HepG2 (cell line): ENCODE measurements at regions not wholly inside any gene's neighbourhood (a gene's known extent, or its start where the extent isn't known, plus 50 kb on each side); places are given as distances from the start of the nearest gene placed in this dataset.

ENCODE experiments used
- ATAC-seq: fragments of 200-7000 bp; cut with Tn5 transposase; 3 replicates; pipeline ENCODE4 v1.9.1; 2020; ENCODE audit warnings: mild to moderate bottlenecking, moderate library complexity
- BruUV-seq: library from RNA; stranded (reverse); fragments of 400-500 nt; replicated peaks from 2 replicates; lab custom pipeline; 2021; lab: Mats Ljungman, UMichigan
- CTCF ChIA-PET: fragments of 300-600 bp; formaldehyde crosslinking; extraction: SDS; loops from one replicate; lab custom pipeline; 2021; ENCODE audit warnings: low total read pairs, inconsistent platforms, low intra/inter-chr PET ratio; lab: Yijun Ruan, JAX
- POLR2A ChIA-PET: fragments of 350-600 bp; sonication (Branson Sonifier 250); formaldehyde crosslinking; loops from one replicate; lab custom pipeline; 2020; ENCODE audit warnings: antibody characterized with exemption, inconsistent platforms; lab: Yijun Ruan, JAX
- DNase-seq: peaks from one replicate; pipeline ENCODE4 v3.0.0-alpha.2; 2015; ENCODE audit warnings: low spot score
- FAIRE-seq: peaks from 3 replicates; lab custom pipeline; 2011; peaks lifted over from hg19 to GRCh38; lab: Jason Lieb, UNC
- H2AFZ ChIP-seq: one replicate; pipeline ENCODE4 v1.6.1; 2011; ENCODE audit warnings: low read length, inconsistent platforms
- H3K27ac ChIP-seq: fragments of 300-600 bp; 3 replicates; pipeline ENCODE4 v1.8.0; 2011; ENCODE audit warnings: mixed run types, mild to moderate bottlenecking, mixed read lengths, low read length, inconsistent platforms; ENCODE audit not compliant: insufficient read depth; ENCODE audit errors: extremely low read length
- H3K27me3 ChIP-seq, 2 experiments: fragments of 200-600 bp in 1 of 2; 2 replicates in 1 of 2; 3 replicates in 1 of 2; pipeline versions ENCODE4 v1.6.0 to v1.8.0; 2011; ENCODE audit warnings: low read length in 2 of 2, mild to moderate bottlenecking in 2 of 2, moderate library complexity in 2 of 2, inconsistent platforms in 1 of 2; ENCODE audit not compliant: insufficient read depth in 2 of 2, control insufficient read depth in 1 of 2
- H3K36me3 ChIP-seq, 2 experiments: fragments of 200-600 bp in 1 of 2; replicated peaks in 1 of 2; 2 replicates in 1 of 2; 3 replicates in 1 of 2; pipeline versions ENCODE4 v1.5.1 to v1.8.0; 2011; ENCODE audit warnings: low read length in 2 of 2, inconsistent platforms in 1 of 2; ENCODE audit not compliant: insufficient read depth in 2 of 2, control insufficient read depth in 1 of 2
- H3K4me1 ChIP-seq: 2 replicates; pipeline ENCODE4 v1.5.1; 2012; ENCODE audit warnings: low read length, inconsistent platforms; ENCODE audit not compliant: insufficient read depth
- H3K4me2 ChIP-seq: 2 replicates; pipeline ENCODE4 v1.6.0; 2011; ENCODE audit warnings: low read depth, low read length, inconsistent platforms
- H3K4me3 ChIP-seq, 3 experiments: fragments of 200-600 bp in 1 of 3; sonication (generic), shearing (Covaris generic) in 1 of 3; replicated peaks in 1 of 3; 2 replicates each; pipeline ENCODE4 v1.5.1; 2011 to 2016; ENCODE audit warnings: low read length in 3 of 3, inconsistent platforms in 2 of 3, low read depth in 2 of 3, mild to moderate bottlenecking in 2 of 3, control low read depth in 1 of 3, mixed read lengths in 1 of 3; ENCODE audit not compliant: insufficient read depth in 1 of 3
- H3K79me2 ChIP-seq: one replicate; pipeline ENCODE4 v1.6.1; 2011; ENCODE audit warnings: low read length, inconsistent platforms; ENCODE audit not compliant: insufficient read depth
- H3K9ac ChIP-seq: 2 replicates; pipeline ENCODE4 v1.6.0; 2011; ENCODE audit warnings: mild to moderate bottlenecking, low read depth, low read length, inconsistent platforms; ENCODE audit not compliant: insufficient read depth
- H3K9me3 ChIP-seq: 2 replicates; pipeline ENCODE4 v1.5.1; 2012; ENCODE audit warnings: mild to moderate bottlenecking, low read length
- H4K20me1 ChIP-seq: 2 replicates; pipeline ENCODE4 v1.6.0; 2011; ENCODE audit warnings: inconsistent platforms, mild to moderate bottlenecking, low read length, moderate library complexity; ENCODE audit not compliant: insufficient read depth
- HNF4A ChIP-seq: sonication (generic); formaldehyde crosslinking; IDR thresholded peaks from 2 replicates; pipeline ENCODE4 v1.4.0; 2020; ENCODE audit warnings: missing genetic modification reagents
- MYNN ChIP-seq: sonication (generic); formaldehyde crosslinking; IDR thresholded peaks from 2 replicates; pipeline ENCODE4 v1.4.0; 2020; ENCODE audit warnings: mild to moderate bottlenecking, low read depth, missing genetic modification reagents
- SKI ChIP-seq: fragments of 450-650 bp; IDR thresholded peaks from one replicate; pipeline ENCODE4 v1.6.1; 2018; ENCODE audit warnings: mild to moderate bottlenecking; ENCODE audit not compliant: partially characterized antibody
- ZNF589 ChIP-seq: sonication (generic); formaldehyde crosslinking; conservative IDR thresholded peaks from 2 replicates; pipeline ENCODE4 v1.8.0; 2022; ENCODE audit warnings: mild to moderate bottlenecking, moderate library complexity, missing genetic modification reagents
- in situ Hi-C: cut with HindIII; loops from 2 replicates; pipeline ENCODE4 v1.10.0; 2017; ENCODE audit warnings: low pct_unique_long_range_greater_than_20kb; ENCODE audit not compliant: extremely low pct_ligation_motif_present
- intact Hi-C: fragments of 100-400 bp; cut with micrococcal nuclease; formaldehyde crosslinking; loops from one replicate; pipeline ENCODE4 v1.10.0; 2022; ENCODE audit not compliant: unreplicated experiment
- TF ChIP-seq, protein P1 (sequence below): sonication (generic); formaldehyde crosslinking; IDR thresholded peaks from 2 replicates; pipeline ENCODE4 v1.8.1; 2023; ENCODE audit warnings: mild to moderate bottlenecking, missing genetic modification reagents
- TF ChIP-seq, protein P2 (sequence below): sonication (generic); formaldehyde crosslinking; IDR thresholded peaks from one replicate; pipeline ENCODE4 v1.5.1; 2020; ENCODE audit warnings: mild to moderate bottlenecking, missing genetic modification reagents; ENCODE audit errors: not compliant biosample characterization
- TF ChIP-seq, protein P3 (sequence below): sonication (generic); formaldehyde crosslinking; IDR thresholded peaks from 2 replicates; pipeline ENCODE4 v1.8.0; 2022; ENCODE audit warnings: missing genetic modification reagents, mild to moderate bottlenecking, borderline replicate concordance

DNA sequence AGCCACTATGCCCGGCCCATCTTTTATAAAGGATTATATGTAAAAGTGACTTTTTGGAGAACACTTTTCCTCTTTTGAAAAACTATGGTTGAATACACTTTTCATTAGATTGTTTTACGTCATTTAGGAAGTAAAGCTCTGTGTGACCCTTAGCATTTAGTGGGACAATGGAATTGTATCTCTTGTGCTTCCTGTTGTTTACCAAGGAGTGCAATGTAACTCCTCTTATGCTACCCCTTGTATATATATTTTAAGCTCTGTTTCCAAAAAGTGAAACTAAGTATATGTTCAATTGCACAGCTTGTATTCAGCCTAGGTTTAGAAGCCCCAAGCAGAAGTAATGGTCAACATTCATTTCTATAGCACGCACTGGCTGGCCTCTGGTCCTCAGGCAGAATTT is 183.1 kb upstream of the CITED2 start (continued):
- TF ChIP-seq, protein P1, sequence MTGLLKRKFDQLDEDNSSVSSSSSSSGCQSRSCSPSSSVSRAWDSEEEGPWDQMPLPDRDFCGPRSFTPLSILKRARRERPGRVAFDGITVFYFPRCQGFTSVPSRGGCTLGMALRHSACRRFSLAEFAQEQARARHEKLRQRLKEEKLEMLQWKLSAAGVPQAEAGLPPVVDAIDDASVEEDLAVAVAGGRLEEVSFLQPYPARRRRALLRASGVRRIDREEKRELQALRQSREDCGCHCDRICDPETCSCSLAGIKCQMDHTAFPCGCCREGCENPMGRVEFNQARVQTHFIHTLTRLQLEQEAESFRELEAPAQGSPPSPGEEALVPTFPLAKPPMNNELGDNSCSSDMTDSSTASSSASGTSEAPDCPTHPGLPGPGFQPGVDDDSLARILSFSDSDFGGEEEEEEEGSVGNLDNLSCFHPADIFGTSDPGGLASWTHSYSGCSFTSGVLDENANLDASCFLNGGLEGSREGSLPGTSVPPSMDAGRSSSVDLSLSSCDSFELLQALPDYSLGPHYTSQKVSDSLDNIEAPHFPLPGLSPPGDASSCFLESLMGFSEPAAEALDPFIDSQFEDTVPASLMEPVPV (CRISPR knock-in tag) = no peak
- TF ChIP-seq, all 625 proteins: peak for 0

- POLR2A ChIA-PET = no interaction called here
- no peak overlapping the region for H3K9ac ChIP-seq
- CTCF ChIA-PET = no interaction called here
- H4K20me1 ChIP-seq = no peaks in the 10 kb centered on the region
- BruUV-seq = no TSS peak
- H3K4me3 ChIP-seq = no peak overlapping the region
- TF ChIP-seq HNF4A (CRISPR knock-in tag) = no peak
- no peak for TF ChIP-seq ZNF589 (CRISPR knock-in tag)
- TF ChIP-seq SKI = no peak
- TF ChIP-seq, protein P2, sequence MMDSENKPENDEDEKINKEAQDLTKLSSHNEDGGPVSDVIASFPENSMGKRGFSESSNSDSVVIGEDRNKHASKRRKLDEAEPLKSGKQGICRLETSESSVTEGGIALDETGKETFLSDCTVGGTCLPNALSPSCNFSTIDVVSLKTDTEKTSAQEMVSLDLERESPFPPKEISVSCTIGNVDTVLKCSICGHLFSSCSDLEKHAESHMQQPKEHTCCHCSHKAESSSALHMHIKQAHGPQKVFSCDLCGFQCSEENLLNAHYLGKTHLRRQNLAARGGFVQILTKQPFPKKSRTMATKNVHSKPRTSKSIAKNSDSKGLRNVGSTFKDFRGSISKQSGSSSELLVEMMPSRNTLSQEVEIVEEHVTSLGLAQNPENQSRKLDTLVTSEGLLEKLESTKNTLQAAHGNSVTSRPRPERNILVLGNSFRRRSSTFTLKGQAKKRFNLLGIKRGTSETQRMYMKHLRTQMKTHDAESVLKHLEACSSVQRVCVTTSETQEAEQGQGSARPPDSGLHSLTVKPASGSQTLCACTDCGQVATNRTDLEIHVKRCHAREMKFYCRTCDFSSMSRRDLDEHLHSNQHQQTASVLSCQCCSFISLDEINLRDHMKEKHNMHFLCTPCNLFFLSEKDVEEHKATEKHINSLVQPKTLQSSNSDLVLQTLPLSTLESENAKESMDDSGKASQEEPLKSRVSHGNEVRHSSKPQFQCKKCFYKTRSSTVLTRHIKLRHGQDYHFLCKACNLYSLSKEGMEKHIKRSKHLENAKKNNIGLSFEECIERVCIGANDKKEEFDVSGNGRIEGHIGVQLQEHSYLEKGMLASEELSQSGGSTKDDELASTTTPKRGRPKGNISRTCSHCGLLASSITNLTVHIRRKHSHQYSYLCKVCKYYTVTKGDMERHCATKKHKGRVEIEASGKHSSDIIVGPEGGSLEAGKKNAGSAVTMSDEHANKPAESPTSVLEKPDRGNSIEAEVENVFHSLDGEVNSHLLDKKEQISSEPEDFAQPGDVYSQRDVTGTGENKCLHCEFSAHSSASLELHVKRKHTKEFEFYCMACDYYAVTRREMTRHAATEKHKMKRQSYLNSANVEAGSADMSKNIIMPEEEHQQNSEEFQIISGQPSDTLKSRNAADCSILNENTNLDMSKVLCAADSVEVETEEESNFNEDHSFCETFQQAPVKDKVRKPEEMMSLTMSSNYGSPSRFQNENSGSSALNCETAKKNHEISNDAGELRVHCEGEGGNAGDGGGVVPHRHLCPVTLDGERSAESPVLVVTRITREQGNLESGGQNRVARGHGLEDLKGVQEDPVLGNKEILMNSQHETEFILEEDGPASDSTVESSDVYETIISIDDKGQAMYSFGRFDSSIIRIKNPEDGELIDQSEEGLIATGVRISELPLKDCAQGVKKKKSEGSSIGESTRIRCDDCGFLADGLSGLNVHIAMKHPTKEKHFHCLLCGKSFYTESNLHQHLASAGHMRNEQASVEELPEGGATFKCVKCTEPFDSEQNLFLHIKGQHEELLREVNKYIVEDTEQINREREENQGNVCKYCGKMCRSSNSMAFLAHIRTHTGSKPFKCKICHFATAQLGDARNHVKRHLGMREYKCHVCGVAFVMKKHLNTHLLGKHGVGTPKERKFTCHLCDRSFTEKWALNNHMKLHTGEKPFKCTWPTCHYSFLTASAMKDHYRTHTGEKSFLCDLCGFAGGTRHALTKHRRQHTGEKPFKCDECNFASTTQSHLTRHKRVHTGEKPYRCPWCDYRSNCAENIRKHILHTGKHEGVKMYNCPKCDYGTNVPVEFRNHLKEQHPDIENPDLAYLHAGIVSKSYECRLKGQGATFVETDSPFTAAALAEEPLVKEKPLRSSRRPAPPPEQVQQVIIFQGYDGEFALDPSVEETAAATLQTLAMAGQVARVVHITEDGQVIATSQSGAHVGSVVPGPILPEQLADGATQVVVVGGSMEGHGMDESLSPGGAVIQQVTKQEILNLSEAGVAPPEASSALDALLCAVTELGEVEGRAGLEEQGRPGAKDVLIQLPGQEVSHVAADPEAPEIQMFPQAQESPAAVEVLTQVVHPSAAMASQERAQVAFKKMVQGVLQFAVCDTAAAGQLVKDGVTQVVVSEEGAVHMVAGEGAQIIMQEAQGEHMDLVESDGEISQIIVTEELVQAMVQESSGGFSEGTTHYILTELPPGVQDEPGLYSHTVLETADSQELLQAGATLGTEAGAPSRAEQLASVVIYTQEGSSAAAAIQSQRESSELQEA (CRISPR knock-in tag) = no peak
- TF ChIP-seq, protein P3, sequence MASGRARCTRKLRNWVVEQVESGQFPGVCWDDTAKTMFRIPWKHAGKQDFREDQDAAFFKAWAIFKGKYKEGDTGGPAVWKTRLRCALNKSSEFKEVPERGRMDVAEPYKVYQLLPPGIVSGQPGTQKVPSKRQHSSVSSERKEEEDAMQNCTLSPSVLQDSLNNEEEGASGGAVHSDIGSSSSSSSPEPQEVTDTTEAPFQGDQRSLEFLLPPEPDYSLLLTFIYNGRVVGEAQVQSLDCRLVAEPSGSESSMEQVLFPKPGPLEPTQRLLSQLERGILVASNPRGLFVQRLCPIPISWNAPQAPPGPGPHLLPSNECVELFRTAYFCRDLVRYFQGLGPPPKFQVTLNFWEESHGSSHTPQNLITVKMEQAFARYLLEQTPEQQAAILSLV (CRISPR knock-in tag) = no peak
- TF ChIP-seq MYNN (CRISPR knock-in tag) = no peak
- TF ChIP-seq, all 625 proteins: peak for 0
- Histone ChIP-seq H3K79me2 (no peaks in the 10 kb centered on the region), H3K9me3 (no peaks in the 10 kb centered on the region), H3K4me2 (no peak overlapping the region), H3K36me3 (no peaks in the 10 kb centered on the region), H2AFZ (no peak overlapping the region), H3K4me1 (no peaks in the 10 kb centered on the region), H3K27me3 (no peaks in the 10 kb centered on the region), H3K27ac (no peak overlapping the region)
- in situ Hi-C loops (no loop called here), intact Hi-C loops (no loop called here)
- no peak for FAIRE-seq
- no peak for ATAC-seq
- DNase-seq = no peak
These were observed 182.1 kb upstream of the CITED2 start for GRCh38 chr6:139556532-139556931.
